CD14-positive monocyte (primary cell): ENCODE measurements at regions not wholly inside any gene's neighbourhood (a gene's known extent, or its start where the extent isn't known, plus 50 kb on each side); places are given as distances from the start of the nearest gene placed in this dataset.

Experiments used
- DNase-seq, 3 donors: peaks; one replicate each; pipeline ENCODE4 v3.0.0-alpha.2; 2011 to 2022
- H2AFZ ChIP-seq: 2 replicates; pipeline ENCODE4 v1.6.0; 2012; ENCODE audit warnings: mild to moderate bottlenecking, low read depth, low read length, inconsistent platforms; ENCODE audit not compliant: insufficient read depth, poor library complexity, severe bottlenecking
- H3K27ac ChIP-seq, 2 donors: 1 replicate in 1 of 2; 2 replicates in 1 of 2; pipeline ENCODE4 v1.5.1; 2012 to 2013; ENCODE audit warnings: low read length in 2 of 2, control low read depth in 1 of 2, inconsistent platforms in 1 of 2, low read depth in 1 of 2, mild to moderate bottlenecking in 1 of 2
- H3K27me3 ChIP-seq, 2 donors: one replicate each; pipeline versions ENCODE4 v1.6.0 to v1.6.1; 2011 to 2013; ENCODE audit warnings: low read length in 2 of 2; ENCODE audit not compliant: control insufficient read depth in 2 of 2, insufficient read depth in 2 of 2
- H3K36me3 ChIP-seq, 2 donors: replicated peaks in 1 of 2; 1 replicate in 1 of 2; 2 replicates in 1 of 2; pipeline versions ENCODE4 v1.5.1 to v1.6.1; 2012 to 2013; ENCODE audit warnings: low read length in 2 of 2, control low read depth in 1 of 2, inconsistent platforms in 1 of 2, mild to moderate bottlenecking in 1 of 2; ENCODE audit not compliant: insufficient read depth in 2 of 2, control insufficient read depth in 1 of 2
- H3K4me1 ChIP-seq, 2 donors: 1 replicate in 1 of 2; 2 replicates in 1 of 2; pipeline versions ENCODE4 v1.5.1 to v1.6.1; 2012 to 2013; ENCODE audit warnings: low read length in 2 of 2, control low read depth in 1 of 2, inconsistent platforms in 1 of 2, mild to moderate bottlenecking in 1 of 2, moderate library complexity in 1 of 2; ENCODE audit not compliant: insufficient read depth in 2 of 2, control insufficient read depth in 1 of 2
- H3K4me2 ChIP-seq: replicated peaks from 2 replicates; pipeline ENCODE3; 2012; ENCODE audit warnings: low read length, moderate library complexity, mild to moderate bottlenecking; ENCODE audit not compliant: poor library complexity, severe bottlenecking; ENCODE audit errors: extremely low read depth
- H3K4me3 ChIP-seq, 3 experiments: fragments of 200-600 bp in 1 of 3; sonication (generic) in 1 of 3; replicated peaks in 1 of 3; 1 replicate in 2 of 3; 2 replicates in 1 of 3; pipeline ENCODE4 v1.5.1; 2011 to 2013; ENCODE audit warnings: low read length in 3 of 3, mild to moderate bottlenecking in 3 of 3, control low read depth in 2 of 3, low read depth in 2 of 3, inconsistent platforms in 1 of 3, moderate library complexity in 1 of 3
- H3K79me2 ChIP-seq: 2 replicates; pipeline ENCODE4 v1.6.0; 2012; ENCODE audit warnings: mild to moderate bottlenecking, control low read depth, inconsistent platforms, low read length, moderate library complexity; ENCODE audit not compliant: insufficient read depth
- H3K9ac ChIP-seq: 2 replicates; pipeline ENCODE4 v1.6.0; 2017; ENCODE audit warnings: low read length, mild to moderate bottlenecking; ENCODE audit not compliant: insufficient read depth, poor library complexity, severe bottlenecking
- H3K9me3 ChIP-seq, 2 donors: replicated peaks in 1 of 2; 1 replicate in 1 of 2; 2 replicates in 1 of 2; pipeline versions ENCODE4 v1.5.1 to v1.6.1; 2012 to 2013; ENCODE audit warnings: low read length in 2 of 2, control low read depth in 1 of 2; ENCODE audit not compliant: control insufficient read depth in 1 of 2, insufficient read depth in 1 of 2
- H4K20me1 ChIP-seq: 2 replicates; pipeline ENCODE4 v1.6.0; 2012; ENCODE audit warnings: mild to moderate bottlenecking, low read length, control low read depth, moderate library complexity; ENCODE audit not compliant: insufficient read depth
- H3K27ac Mint-ChIP-seq, 7 donors: one replicate each; pipeline ENCODE4 v1.8.0; 2020; ENCODE audit warnings: mild to moderate bottlenecking in 7 of 7, mixed read lengths in 7 of 7, moderate library complexity in 6 of 7, inconsistent platforms in 2 of 7
- H3K27me3 Mint-ChIP-seq, 3 donors: one replicate each; pipeline ENCODE4 v1.8.0; 2021 to 2022; ENCODE audit warnings: low read depth in 3 of 3, mild to moderate bottlenecking in 3 of 3, mixed read lengths in 3 of 3, moderate library complexity in 3 of 3, inconsistent platforms in 1 of 3
- H3K36me3 Mint-ChIP-seq, 2 donors: one replicate each; pipeline ENCODE4 v1.8.0; 2020; ENCODE audit warnings: mixed read lengths in 2 of 2, inconsistent platforms in 1 of 2, mild to moderate bottlenecking in 1 of 2
- H3K4me1 Mint-ChIP-seq: one replicate; pipeline ENCODE4 v1.8.0; 2020; ENCODE audit warnings: mild to moderate bottlenecking, mixed read lengths
- H3K4me3 Mint-ChIP-seq, 2 donors: one replicate each; pipeline ENCODE4 v1.8.0; 2020; ENCODE audit warnings: mild to moderate bottlenecking in 2 of 2, mixed read lengths in 2 of 2, moderate library complexity in 1 of 2
- H3K9me3 Mint-ChIP-seq, 7 donors: one replicate each; pipeline ENCODE4 v1.8.0; 2020 to 2022; ENCODE audit warnings: mixed read lengths in 7 of 7, mild to moderate bottlenecking in 6 of 7, moderate library complexity in 6 of 7, inconsistent platforms in 2 of 7
- WGBS: methylation state at CpG from one replicate; pipeline ENCODE4 v1.1.5; 2013; ENCODE audit warnings: missing lambda C conversion rate; ENCODE audit not compliant: insufficient coverage; 5-methylcytosine and 5-hydroxymethylcytosine counted together
- intact Hi-C, 2 donors: fragments of 100-400 bp; cut with micrococcal nuclease; formaldehyde crosslinking; loops; one replicate each; pipeline versions ENCODE4 v1.15.0 to v1.15.1; 2023
- TF ChIP-seq, protein P1 (sequence below): fragments of 200-600 bp; IDR thresholded peaks from one replicate; pipeline ENCODE4 v1.8.0; 2022; ENCODE audit warnings: antibody characterized with exemption, mild to moderate bottlenecking

GRCh38 chr18:66156946-66157687, 406.3 kb downstream of the CDH7 start:
- no peaks in the 10 kb centered on the region for H3K36me3 ChIP-seq
- no peaks in the 10 kb centered on the region for H3K4me1 ChIP-seq
- H3K79me2 ChIP-seq = no peaks in the 10 kb centered on the region
- no peaks in the 10 kb centered on the region for H3K4me1 Mint-ChIP-seq
- intact Hi-C loops = no loop called here
- H3K27me3 ChIP-seq = no peaks in the 10 kb centered on the region
- TF ChIP-seq, protein P1, sequence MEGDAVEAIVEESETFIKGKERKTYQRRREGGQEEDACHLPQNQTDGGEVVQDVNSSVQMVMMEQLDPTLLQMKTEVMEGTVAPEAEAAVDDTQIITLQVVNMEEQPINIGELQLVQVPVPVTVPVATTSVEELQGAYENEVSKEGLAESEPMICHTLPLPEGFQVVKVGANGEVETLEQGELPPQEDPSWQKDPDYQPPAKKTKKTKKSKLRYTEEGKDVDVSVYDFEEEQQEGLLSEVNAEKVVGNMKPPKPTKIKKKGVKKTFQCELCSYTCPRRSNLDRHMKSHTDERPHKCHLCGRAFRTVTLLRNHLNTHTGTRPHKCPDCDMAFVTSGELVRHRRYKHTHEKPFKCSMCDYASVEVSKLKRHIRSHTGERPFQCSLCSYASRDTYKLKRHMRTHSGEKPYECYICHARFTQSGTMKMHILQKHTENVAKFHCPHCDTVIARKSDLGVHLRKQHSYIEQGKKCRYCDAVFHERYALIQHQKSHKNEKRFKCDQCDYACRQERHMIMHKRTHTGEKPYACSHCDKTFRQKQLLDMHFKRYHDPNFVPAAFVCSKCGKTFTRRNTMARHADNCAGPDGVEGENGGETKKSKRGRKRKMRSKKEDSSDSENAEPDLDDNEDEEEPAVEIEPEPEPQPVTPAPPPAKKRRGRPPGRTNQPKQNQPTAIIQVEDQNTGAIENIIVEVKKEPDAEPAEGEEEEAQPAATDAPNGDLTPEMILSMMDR = no peak
- H3K9me3 Mint-ChIP-seq = peaks cover 0 to 4% (median 0%) of the 10 kb centered on the region in 7 donors
- no peak overlapping the region for H2AFZ ChIP-seq
- H3K36me3 Mint-ChIP-seq = no peaks in the 10 kb centered on the region
- H3K27ac ChIP-seq = no peak overlapping the region
- peaks cover 0 to 2% (median 0%) of the 10 kb centered on the region in 3 donors for H3K27me3 Mint-ChIP-seq
- H3K4me2 ChIP-seq = no peak overlapping the region
- no peak overlapping the region for H3K9ac ChIP-seq
- no peak overlapping the region for H3K27ac Mint-ChIP-seq
- no peak for DNase-seq
- no peak overlapping the region for H3K4me3 Mint-ChIP-seq
- H3K9me3 ChIP-seq = no peaks in the 10 kb centered on the region
- no peaks in the 10 kb centered on the region for H4K20me1 ChIP-seq
- no peak overlapping the region for H3K4me3 ChIP-seq

GRCh38 chr18:66150650-66151049, 399.8 kb downstream of the CDH7 start:
- H3K36me3 ChIP-seq = no peaks in the 10 kb centered on the region
- no peaks in the 10 kb centered on the region for H3K27me3 ChIP-seq
- WGBS = no CpG with 5 or more reads among the region's 1 CpG
- H3K27ac ChIP-seq = no peak overlapping the region
- no peak overlapping the region for H3K4me3 ChIP-seq
- no peak overlapping the region for H3K4me2 ChIP-seq
- no peaks in the 10 kb centered on the region for H3K9me3 ChIP-seq
- TF ChIP-seq, protein P1 = no peak
- intact Hi-C loops = no loop called here
- H3K9ac ChIP-seq = no peak overlapping the region
- no peaks in the 10 kb centered on the region for H3K36me3 Mint-ChIP-seq
- H3K9me3 Mint-ChIP-seq = peaks cover 0 to 3% (median 0%) of the 10 kb centered on the region in 7 donors
- DNase-seq = no peak
- no peaks in the 10 kb centered on the region for H4K20me1 ChIP-seq
- no peaks in the 10 kb centered on the region for H3K79me2 ChIP-seq
- H2AFZ ChIP-seq = no peak overlapping the region
- no peaks in the 10 kb centered on the region for H3K4me1 ChIP-seq
- no peak overlapping the region for H3K27ac Mint-ChIP-seq
- no peaks in the 10 kb centered on the region for H3K27me3 Mint-ChIP-seq
- H3K4me3 Mint-ChIP-seq = no peak overlapping the region
- H3K4me1 Mint-ChIP-seq = no peaks in the 10 kb centered on the region
